SK-N-SH treated with all-trans-retinoic acid at 6 μM for 48 hours (cell line): ENCODE measurements at regions not wholly inside any gene's neighbourhood (a gene's known extent, or its start where the extent isn't known, plus 50 kb on each side); places are given as distances from the start of the nearest gene placed in this dataset.

Experiments used
- ATAC-seq: fragments of 200-7000 bp; cut with Tn5 transposase; 3 replicates; pipeline ENCODE4 v1.9.1; 2020; ENCODE audit warnings: mild to moderate bottlenecking, moderate library complexity
- CSDC2 ChIP-seq: fragments of 250-450 bp; sonication (Bioruptor Pico); IDR thresholded peaks from 2 replicates; pipeline ENCODE4 v1.5.0; 2020; ENCODE audit warnings: mild to moderate bottlenecking, moderate library complexity
- ESRRG ChIP-seq: fragments of 250-450 bp; sonication (Bioruptor Pico); IDR thresholded peaks from 2 replicates; pipeline ENCODE4 v1.6.1; 2021; ENCODE audit warnings: mild to moderate bottlenecking
- GLIS3 ChIP-seq: fragments of 250-450 bp; sonication (Bioruptor Pico); IDR thresholded peaks from 2 replicates; pipeline ENCODE4 v1.5.0; 2020; ENCODE audit warnings: mild to moderate bottlenecking, moderate library complexity
- ISL1 ChIP-seq: fragments of 250-450 bp; sonication (Bioruptor Pico); IDR thresholded peaks from 2 replicates; pipeline ENCODE4 v2.1.2; 2022; ENCODE audit warnings: mild to moderate bottlenecking, moderate library complexity
- OSR1 ChIP-seq: fragments of 250-450 bp; sonication (Bioruptor Pico); IDR thresholded peaks from 2 replicates; pipeline ENCODE4 v1.8.0; 2022; ENCODE audit warnings: moderate library complexity, mild to moderate bottlenecking, inconsistent platforms
- PPARA ChIP-seq: fragments of 250-450 bp; sonication (Bioruptor Pico); IDR thresholded peaks from 2 replicates; pipeline ENCODE4 v1.5.0; 2020; ENCODE audit warnings: mild to moderate bottlenecking, borderline replicate concordance
- RARB ChIP-seq: fragments of 250-450 bp; sonication (Bioruptor Pico); IDR thresholded peaks from 2 replicates; pipeline ENCODE4 v1.8.0; 2021; ENCODE audit warnings: mild to moderate bottlenecking, moderate library complexity
- SNAI2 ChIP-seq: fragments of 250-450 bp; sonication (Bioruptor Pico); IDR thresholded peaks from 2 replicates; pipeline ENCODE4 v1.5.0; 2020; ENCODE audit warnings: mild to moderate bottlenecking, moderate library complexity
- TCF4 ChIP-seq: fragments of 250-450 bp; sonication (Bioruptor Pico); IDR thresholded peaks from 2 replicates; pipeline ENCODE4 v1.8.0; 2021; ENCODE audit warnings: mild to moderate bottlenecking, moderate library complexity, borderline replicate concordance
- TOX ChIP-seq: fragments of 250-450 bp; sonication (Bioruptor Pico); IDR thresholded peaks from 2 replicates; pipeline ENCODE4 v1.8.0; 2021; ENCODE audit warnings: mild to moderate bottlenecking, moderate library complexity, borderline replicate concordance
- ZNF565 ChIP-seq: fragments of 450-650 bp; formaldehyde crosslinking; conservative IDR thresholded peaks from 2 replicates; pipeline ENCODE4 v1.5.0; 2020; ENCODE audit warnings: low read depth, mild to moderate bottlenecking, moderate library complexity
- ZNF70 ChIP-seq: fragments of 450-650 bp; formaldehyde crosslinking; IDR thresholded peaks from 2 replicates; pipeline ENCODE4 v1.5.0; 2020; ENCODE audit warnings: mild to moderate bottlenecking, moderate library complexity
- TF ChIP-seq, protein P1 (sequence below): fragments of 250-450 bp; sonication (Bioruptor Pico); IDR thresholded peaks from 2 replicates; pipeline ENCODE4 v1.5.1; 2020; ENCODE audit warnings: low read depth, mild to moderate bottlenecking, moderate library complexity
- TF ChIP-seq, protein P2 (sequence below): fragments of 250-450 bp; sonication (Bioruptor Pico); IDR thresholded peaks from 2 replicates; pipeline ENCODE4 v1.5.1; 2021; ENCODE audit warnings: mild to moderate bottlenecking, moderate library complexity
- TF ChIP-seq, protein P3 (sequence below): fragments of 250-450 bp; sonication (Bioruptor Pico); IDR thresholded peaks from 2 replicates; pipeline ENCODE4 v1.8.0; 2021; ENCODE audit warnings: low read depth, mild to moderate bottlenecking, moderate library complexity, borderline replicate concordance
- TF ChIP-seq, protein P4 (sequence below): fragments of 250-450 bp; sonication (Bioruptor Pico); IDR thresholded peaks from 2 replicates; pipeline ENCODE4 v1.5.0; 2020; ENCODE audit warnings: mild to moderate bottlenecking, moderate library complexity

DNA sequence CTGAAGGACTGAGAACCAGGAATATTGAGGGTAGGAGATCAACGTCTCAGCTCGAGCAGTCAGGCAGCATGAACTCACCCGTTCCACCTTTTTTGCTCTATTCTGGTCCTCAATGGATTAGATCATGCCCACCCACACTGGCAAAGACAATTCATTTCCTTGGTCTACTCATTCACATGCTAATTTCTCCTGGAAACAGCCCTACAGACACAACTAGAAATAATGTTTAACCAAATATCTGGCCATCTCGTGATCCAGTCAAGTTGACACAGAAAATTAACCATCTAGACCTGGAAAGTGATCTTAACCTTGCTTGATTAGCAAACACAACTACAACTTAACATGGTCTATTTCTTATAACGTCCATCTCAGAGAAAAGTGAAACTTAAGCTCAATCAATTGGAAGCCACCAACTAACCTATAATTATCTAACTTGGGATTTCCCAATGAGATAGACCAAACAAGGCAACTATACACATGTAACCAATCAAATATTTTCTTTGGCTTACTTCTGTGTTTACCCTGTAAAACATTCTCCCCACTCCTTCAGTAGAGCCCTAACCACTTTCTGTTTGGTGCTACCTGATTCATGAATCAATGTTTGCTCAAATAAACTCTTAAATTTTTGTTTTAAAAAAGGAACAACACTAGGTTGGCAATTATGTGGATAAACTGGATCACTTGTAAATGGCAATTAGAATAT, 69.7 kb upstream of the MAMLD1 start (continued):
- TF ChIP-seq, protein P1, sequence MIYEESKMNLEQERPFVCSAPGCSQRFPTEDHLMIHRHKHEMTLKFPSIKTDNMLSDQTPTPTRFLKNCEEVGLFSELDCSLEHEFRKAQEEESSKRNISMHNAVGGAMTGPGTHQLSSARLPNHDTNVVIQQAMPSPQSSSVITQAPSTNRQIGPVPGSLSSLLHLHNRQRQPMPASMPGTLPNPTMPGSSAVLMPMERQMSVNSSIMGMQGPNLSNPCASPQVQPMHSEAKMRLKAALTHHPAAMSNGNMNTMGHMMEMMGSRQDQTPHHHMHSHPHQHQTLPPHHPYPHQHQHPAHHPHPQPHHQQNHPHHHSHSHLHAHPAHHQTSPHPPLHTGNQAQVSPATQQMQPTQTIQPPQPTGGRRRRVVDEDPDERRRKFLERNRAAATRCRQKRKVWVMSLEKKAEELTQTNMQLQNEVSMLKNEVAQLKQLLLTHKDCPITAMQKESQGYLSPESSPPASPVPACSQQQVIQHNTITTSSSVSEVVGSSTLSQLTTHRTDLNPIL (CRISPR knock-in tag), result no peak
- TF ChIP-seq, protein P2, sequence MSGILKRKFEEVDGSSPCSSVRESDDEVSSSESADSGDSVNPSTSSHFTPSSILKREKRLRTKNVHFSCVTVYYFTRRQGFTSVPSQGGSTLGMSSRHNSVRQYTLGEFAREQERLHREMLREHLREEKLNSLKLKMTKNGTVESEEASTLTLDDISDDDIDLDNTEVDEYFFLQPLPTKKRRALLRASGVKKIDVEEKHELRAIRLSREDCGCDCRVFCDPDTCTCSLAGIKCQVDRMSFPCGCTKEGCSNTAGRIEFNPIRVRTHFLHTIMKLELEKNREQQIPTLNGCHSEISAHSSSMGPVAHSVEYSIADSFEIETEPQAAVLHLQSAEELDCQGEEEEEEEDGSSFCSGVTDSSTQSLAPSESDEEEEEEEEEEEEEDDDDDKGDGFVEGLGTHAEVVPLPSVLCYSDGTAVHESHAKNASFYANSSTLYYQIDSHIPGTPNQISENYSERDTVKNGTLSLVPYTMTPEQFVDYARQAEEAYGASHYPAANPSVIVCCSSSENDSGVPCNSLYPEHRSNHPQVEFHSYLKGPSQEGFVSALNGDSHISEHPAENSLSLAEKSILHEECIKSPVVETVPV (CRISPR knock-in tag), result no peak
- no peak for TF ChIP-seq ZNF565 (CRISPR knock-in tag)
- TF ChIP-seq SNAI2 (CRISPR knock-in tag), result no peak

DNA sequence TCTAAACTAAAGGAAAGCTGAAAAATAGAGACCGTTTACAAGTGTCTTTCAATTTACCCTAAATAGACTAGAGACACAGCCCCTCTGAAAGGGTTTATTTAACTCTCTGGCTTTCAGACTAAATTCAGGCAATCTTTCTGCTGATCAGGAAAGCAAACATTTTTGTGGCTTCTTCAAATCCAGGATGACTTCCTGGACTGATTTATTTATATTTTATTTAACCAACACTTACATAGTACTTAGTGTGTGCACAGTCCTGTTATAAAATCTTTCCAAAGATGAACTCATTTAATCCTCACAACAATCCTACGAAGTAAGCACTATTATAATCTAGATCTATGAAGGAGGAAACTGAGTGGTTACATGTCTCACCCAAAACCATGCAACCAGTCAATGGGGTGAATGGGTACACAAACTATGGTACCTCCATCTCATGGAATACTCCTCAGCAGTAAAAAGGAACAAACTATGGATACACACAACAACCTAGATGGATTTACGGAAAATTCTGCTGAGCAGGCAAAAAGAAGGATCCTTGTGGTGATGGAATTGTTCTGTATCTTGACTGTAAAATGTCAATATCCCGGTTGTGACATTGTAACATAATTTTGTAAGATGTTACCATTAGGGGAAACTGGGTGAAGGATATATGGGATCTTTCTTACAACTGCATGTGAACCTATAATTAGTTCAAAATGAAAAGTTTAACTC, 64.1 kb upstream of the MAMLD1 start:
- no peak for ATAC-seq

DNA sequence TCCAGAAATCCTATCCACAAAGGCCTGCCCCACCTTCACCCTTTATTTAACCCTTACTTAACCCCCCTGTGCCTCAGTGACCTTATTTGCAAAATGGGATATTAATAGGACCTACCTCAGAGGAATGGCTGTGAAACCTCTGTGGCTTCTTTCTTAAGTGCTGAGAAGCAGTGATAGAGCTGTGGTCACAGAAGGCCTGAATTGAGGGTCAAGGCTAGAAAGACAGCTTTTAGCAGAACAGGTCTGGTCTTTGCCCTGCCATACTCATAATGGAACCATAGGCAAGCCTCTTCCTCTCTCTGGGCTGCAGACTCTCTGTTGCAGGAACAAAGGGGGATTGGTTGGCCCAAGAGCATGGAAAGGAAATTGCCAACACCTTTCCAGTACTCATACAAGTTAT, 63.5 kb upstream of the MAMLD1 start:
- no peak for ATAC-seq
- no peak for TF ChIP-seq ESRRG (CRISPR knock-in tag)
- no peak for TF ChIP-seq OSR1 (CRISPR knock-in tag)
- TF ChIP-seq, protein P3, sequence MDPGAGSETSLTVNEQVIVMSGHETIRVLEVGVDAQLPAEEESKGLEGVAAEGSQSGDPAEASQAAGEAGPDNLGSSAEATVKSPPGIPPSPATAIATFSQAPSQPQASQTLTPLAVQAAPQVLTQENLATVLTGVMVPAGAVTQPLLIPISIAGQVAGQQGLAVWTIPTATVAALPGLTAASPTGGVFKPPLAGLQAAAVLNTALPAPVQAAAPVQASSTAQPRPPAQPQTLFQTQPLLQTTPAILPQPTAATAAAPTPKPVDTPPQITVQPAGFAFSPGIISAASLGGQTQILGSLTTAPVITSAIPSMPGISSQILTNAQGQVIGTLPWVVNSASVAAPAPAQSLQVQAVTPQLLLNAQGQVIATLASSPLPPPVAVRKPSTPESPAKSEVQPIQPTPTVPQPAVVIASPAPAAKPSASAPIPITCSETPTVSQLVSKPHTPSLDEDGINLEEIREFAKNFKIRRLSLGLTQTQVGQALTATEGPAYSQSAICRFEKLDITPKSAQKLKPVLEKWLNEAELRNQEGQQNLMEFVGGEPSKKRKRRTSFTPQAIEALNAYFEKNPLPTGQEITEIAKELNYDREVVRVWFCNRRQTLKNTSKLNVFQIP (CRISPR knock-in tag), result no peak
- no peak for TF ChIP-seq CSDC2 (CRISPR knock-in tag)
- TF ChIP-seq, protein P4, sequence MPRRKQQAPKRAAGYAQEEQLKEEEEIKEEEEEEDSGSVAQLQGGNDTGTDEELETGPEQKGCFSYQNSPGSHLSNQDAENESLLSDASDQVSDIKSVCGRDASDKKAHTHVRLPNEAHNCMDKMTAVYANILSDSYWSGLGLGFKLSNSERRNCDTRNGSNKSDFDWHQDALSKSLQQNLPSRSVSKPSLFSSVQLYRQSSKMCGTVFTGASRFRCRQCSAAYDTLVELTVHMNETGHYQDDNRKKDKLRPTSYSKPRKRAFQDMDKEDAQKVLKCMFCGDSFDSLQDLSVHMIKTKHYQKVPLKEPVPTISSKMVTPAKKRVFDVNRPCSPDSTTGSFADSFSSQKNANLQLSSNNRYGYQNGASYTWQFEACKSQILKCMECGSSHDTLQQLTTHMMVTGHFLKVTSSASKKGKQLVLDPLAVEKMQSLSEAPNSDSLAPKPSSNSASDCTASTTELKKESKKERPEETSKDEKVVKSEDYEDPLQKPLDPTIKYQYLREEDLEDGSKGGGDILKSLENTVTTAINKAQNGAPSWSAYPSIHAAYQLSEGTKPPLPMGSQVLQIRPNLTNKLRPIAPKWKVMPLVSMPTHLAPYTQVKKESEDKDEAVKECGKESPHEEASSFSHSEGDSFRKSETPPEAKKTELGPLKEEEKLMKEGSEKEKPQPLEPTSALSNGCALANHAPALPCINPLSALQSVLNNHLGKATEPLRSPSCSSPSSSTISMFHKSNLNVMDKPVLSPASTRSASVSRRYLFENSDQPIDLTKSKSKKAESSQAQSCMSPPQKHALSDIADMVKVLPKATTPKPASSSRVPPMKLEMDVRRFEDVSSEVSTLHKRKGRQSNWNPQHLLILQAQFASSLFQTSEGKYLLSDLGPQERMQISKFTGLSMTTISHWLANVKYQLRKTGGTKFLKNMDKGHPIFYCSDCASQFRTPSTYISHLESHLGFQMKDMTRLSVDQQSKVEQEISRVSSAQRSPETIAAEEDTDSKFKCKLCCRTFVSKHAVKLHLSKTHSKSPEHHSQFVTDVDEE (CRISPR knock-in tag), result no peak
- no peak for TF ChIP-seq RARB (CRISPR knock-in tag)

More for the DNA sequence above, 64.1 kb upstream of the MAMLD1 start:
- no peak for TF ChIP-seq ESRRG (CRISPR knock-in tag)
- no peak for TF ChIP-seq TOX
- no peak for TF ChIP-seq ISL1 (CRISPR knock-in tag)
- TF ChIP-seq, protein P4 (CRISPR knock-in tag), result no peak
- TF ChIP-seq SNAI2 (CRISPR knock-in tag), result no peak
- TF ChIP-seq, protein P1 (CRISPR knock-in tag), result no peak
- TF ChIP-seq GLIS3 (CRISPR knock-in tag), result no peak
- TF ChIP-seq ZNF70, result no peak
- no peak for TF ChIP-seq OSR1 (CRISPR knock-in tag)
- TF ChIP-seq, protein P3 (CRISPR knock-in tag), result no peak
- TF ChIP-seq, protein P2 (CRISPR knock-in tag), result no peak
- TF ChIP-seq TCF4 (CRISPR knock-in tag), result no peak
- no peak for TF ChIP-seq PPARA (CRISPR knock-in tag)
